Naive B cell (primary cell): ENCODE measurements at regions not wholly inside any gene's neighbourhood (a gene's known extent, or its start where the extent isn't known, plus 50 kb on each side); places are given as distances from the start of the nearest gene placed in this dataset.

Experiments used
- ATAC-seq, 2 donors: fragments of 150-1000 bp; cut with Tn5 transposase; 2 replicates each; pipeline ENCODE4 v1.10.0; 2021; ENCODE audit warnings: low read depth in 2 of 2, mild to moderate bottlenecking in 2 of 2, moderate library complexity in 2 of 2
- DNase-seq: peaks from one replicate; pipeline ENCODE4 v3.0.0; 2022
- H3K27ac Mint-ChIP-seq, 6 donors: one replicate each; pipeline ENCODE4 v1.8.0; 2020 to 2022; ENCODE audit warnings: mild to moderate bottlenecking in 6 of 6, mixed read lengths in 6 of 6, moderate library complexity in 5 of 6, inconsistent platforms in 2 of 6
- H3K27me3 Mint-ChIP-seq, 3 donors: one replicate each; pipeline ENCODE4 v1.8.0; 2021 to 2022; ENCODE audit warnings: mixed read lengths in 3 of 3, mild to moderate bottlenecking in 1 of 3
- H3K36me3 Mint-ChIP-seq, 2 donors: one replicate each; pipeline ENCODE4 v1.8.0; 2020 to 2022; ENCODE audit warnings: mixed read lengths in 2 of 2, inconsistent platforms in 1 of 2, mild to moderate bottlenecking in 1 of 2
- H3K4me1 Mint-ChIP-seq, 3 donors: one replicate each; pipeline ENCODE4 v1.8.0; 2020 to 2022; ENCODE audit warnings: mixed read lengths in 3 of 3, inconsistent platforms in 1 of 3, mild to moderate bottlenecking in 1 of 3, moderate library complexity in 1 of 3
- H3K4me3 Mint-ChIP-seq, 8 donors: one replicate each; pipeline ENCODE4 v1.8.0; 2020 to 2022; ENCODE audit warnings: mild to moderate bottlenecking in 8 of 8, mixed read lengths in 8 of 8, moderate library complexity in 8 of 8, inconsistent platforms in 2 of 8
- H3K9me3 Mint-ChIP-seq, 7 donors: one replicate each; pipeline ENCODE4 v1.8.0; 2020 to 2022; ENCODE audit warnings: mixed read lengths in 7 of 7, mild to moderate bottlenecking in 5 of 7, inconsistent platforms in 2 of 7, moderate library complexity in 1 of 7

GRCh38 chr2:205849136-205849535 is 166.8 kb downstream of the NRP2 start:
- DNase-seq (no peak), ATAC-seq (no peak)
- Mint-ChIP-seq H3K27me3 (peaks cover 0 to 19% (median 16%) of the 10 kb centered on the region in 3 donors), H3K4me3 (no peak overlapping the region), H3K27ac (no peak overlapping the region), H3K4me1 (no peaks in the 10 kb centered on the region), H3K9me3 (peaks cover 0 to 14% (median 2%) of the 10 kb centered on the region in 7 donors), H3K36me3 (no peaks in the 10 kb centered on the region)

- ATAC-seq (no peak), DNase-seq (no peak)
- H3K27ac Mint-ChIP-seq = no peak overlapping the region
- no peak overlapping the region for H3K4me3 Mint-ChIP-seq
- H3K4me1 Mint-ChIP-seq = peaks cover 0 to 5% (median 1%) of the 10 kb centered on the region in 3 donors
- H3K9me3 Mint-ChIP-seq = peaks cover 0 to 9% (median 2%) of the 10 kb centered on the region in 7 donors
- H3K36me3 Mint-ChIP-seq = no peaks in the 10 kb centered on the region
- H3K27me3 Mint-ChIP-seq = peaks cover 0 to 19% (median 16%) of the 10 kb centered on the region in 3 donors
Observed at GRCh38 chr2:205848601-205849000, 166.3 kb downstream of the NRP2 start.
